ENCODE measurements at regions not wholly inside any gene's neighbourhood (a gene's known extent, or its start where the extent isn't known, plus 50 kb on each side); places are given as distances from the start of the nearest gene placed in this dataset.

DNA sequence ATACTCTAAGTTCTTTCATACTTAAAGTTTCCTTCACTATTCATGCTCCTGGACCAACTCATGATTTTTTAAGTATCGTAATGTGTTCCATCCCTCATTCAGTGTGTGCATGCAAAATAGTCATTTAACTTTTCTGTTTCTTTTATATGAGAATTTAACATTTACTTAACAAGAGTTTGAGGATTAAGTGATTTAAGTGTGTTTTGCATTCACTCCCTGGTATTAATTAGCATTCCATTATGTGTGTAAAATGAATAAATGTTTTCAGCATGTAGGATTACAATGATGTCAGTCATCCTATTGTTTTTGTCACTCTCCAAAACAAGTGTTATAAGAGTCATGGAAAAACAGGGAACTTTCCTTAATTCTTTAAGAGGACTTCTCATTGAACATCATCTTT lies 457.7 kb downstream of the IPMK start:
- TF ChIP-seq BACH1 (IDR thresholded peaks at IDR 0.05; ENCODE audit: borderline replicate concordance) (no peak), HDAC6 (IDR thresholded peaks at IDR 0.05; ENCODE audit: unreplicated experiment) (no peak), SMC3 (IDR thresholded peaks at IDR 0.05; ENCODE audit: borderline replicate concordance, low read length) (no peak), POLR2AphosphoS5 (IDR thresholded peaks at IDR 0.05; ENCODE audit: low read length) (no peak)
- TF ChIP-seq, protein P1, sequence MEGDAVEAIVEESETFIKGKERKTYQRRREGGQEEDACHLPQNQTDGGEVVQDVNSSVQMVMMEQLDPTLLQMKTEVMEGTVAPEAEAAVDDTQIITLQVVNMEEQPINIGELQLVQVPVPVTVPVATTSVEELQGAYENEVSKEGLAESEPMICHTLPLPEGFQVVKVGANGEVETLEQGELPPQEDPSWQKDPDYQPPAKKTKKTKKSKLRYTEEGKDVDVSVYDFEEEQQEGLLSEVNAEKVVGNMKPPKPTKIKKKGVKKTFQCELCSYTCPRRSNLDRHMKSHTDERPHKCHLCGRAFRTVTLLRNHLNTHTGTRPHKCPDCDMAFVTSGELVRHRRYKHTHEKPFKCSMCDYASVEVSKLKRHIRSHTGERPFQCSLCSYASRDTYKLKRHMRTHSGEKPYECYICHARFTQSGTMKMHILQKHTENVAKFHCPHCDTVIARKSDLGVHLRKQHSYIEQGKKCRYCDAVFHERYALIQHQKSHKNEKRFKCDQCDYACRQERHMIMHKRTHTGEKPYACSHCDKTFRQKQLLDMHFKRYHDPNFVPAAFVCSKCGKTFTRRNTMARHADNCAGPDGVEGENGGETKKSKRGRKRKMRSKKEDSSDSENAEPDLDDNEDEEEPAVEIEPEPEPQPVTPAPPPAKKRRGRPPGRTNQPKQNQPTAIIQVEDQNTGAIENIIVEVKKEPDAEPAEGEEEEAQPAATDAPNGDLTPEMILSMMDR (IDR thresholded peaks at IDR 0.05 in 2 of 3, conservative IDR thresholded peaks at IDR 0.05 in 1 of 3; ENCODE audit: control insufficient read depth in 2 of 3, extremely low read depth in 1 of 3, insufficient read depth in 1 of 3, low read depth in 3 of 3, low read length in 3 of 3): no peak

All from GM12878 (cell line).